C4-2B (cell line): ENCODE measurements at regions not wholly inside any gene's neighbourhood (a gene's known extent, or its start where the extent isn't known, plus 50 kb on each side); places are given as distances from the start of the nearest gene placed in this dataset.
"Not testable (repeated sequence)": the region's sequence is repeated elsewhere in the genome, so short reads cannot be mapped to it uniquely, and the experiment has no call there.

Experiments used
- H3K27ac ChIP-seq: fragments of 450-650 bp; 2 replicates; pipeline ENCODE4 v1.5.1; 2017
- CTCF ChIP-seq: fragments of 450-650 bp; conservative IDR thresholded peaks from 2 replicates; pipeline ENCODE4 v1.5.1; 2017; ENCODE audit warnings: mild to moderate bottlenecking
- ZFX ChIP-seq: fragments of 450-650 bp; IDR thresholded peaks from 2 replicates; pipeline ENCODE4 v1.6.1; 2017

GRCh38 chr6:164741938-164742451 is 567.4 kb downstream of the C6orf118 start:
- H3K27ac ChIP-seq = no peak overlapping the region
- TF ChIP-seq CTCF (no peak), ZFX (no peak)

GRCh38 chr6:164736090-164736489 is 573.3 kb downstream of the C6orf118 start:
- H3K27ac ChIP-seq = not testable (repeated sequence)

GRCh38 chr6:164731539-164731938 is 577.9 kb downstream of the C6orf118 start:
- TF ChIP-seq ZFX (no peak), CTCF (no peak)

GRCh38 chr6:164721460-164721859 is 587.9 kb downstream of the C6orf118 start:
- H3K27ac ChIP-seq = no peak overlapping the region
- TF ChIP-seq ZFX = no peak
- no peak for TF ChIP-seq CTCF

More at GRCh38 chr6:164731539-164731938, 577.9 kb downstream of the C6orf118 start:
- H3K27ac ChIP-seq = no peak overlapping the region

- TF ChIP-seq CTCF (no peak), ZFX (no peak)
- no peak overlapping the region for H3K27ac ChIP-seq
These were observed 608.9 kb downstream of the C6orf118 start for GRCh38 chr6:164700497-164700896.

- TF ChIP-seq CTCF (no peak), ZFX (no peak)
- no peak overlapping the region for H3K27ac ChIP-seq
These were observed 613.5 kb downstream of the C6orf118 start for GRCh38 chr6:164695896-164696295.

GRCh38 chr6:164694386-164694785 is 615.0 kb downstream of the C6orf118 start:
- TF ChIP-seq CTCF (no peak), ZFX (no peak)
- no peak overlapping the region for H3K27ac ChIP-seq

- no peak overlapping the region for H3K27ac ChIP-seq
- TF ChIP-seq ZFX = no peak
- TF ChIP-seq CTCF = no peak
These were observed 615.5 kb downstream of the C6orf118 start for GRCh38 chr6:164693944-164694343.
